Endothelial cell of umbilical vein (primary cell): ENCODE measurements at regions not wholly inside any gene's neighbourhood (a gene's known extent, or its start where the extent isn't known, plus 50 kb on each side); places are given as distances from the start of the nearest gene placed in this dataset.

Experiments
- BruUV-seq: library from RNA; stranded (reverse); fragments of 400-500 nt; replicated peaks from 2 replicates; lab custom pipeline; 2021; lab: Mats Ljungman, UMichigan
- CTCF ChIA-PET: fragments of 300-600, 350-600 bp; sonication (Branson Sonifier 250); formaldehyde crosslinking; loops from one replicate; lab custom pipeline; 2021; ENCODE audit warnings: antibody characterized with exemption, inconsistent platforms; lab: Charles Lee
- POLR2A ChIA-PET: fragments of 300-600, 350-600 bp; sonication (Branson Sonifier 250); formaldehyde crosslinking; loops from one replicate; lab custom pipeline; 2021; ENCODE audit warnings: antibody characterized with exemption, inconsistent platforms; lab: Charles Lee
- DNase-seq: peaks from one replicate; pipeline ENCODE4 v3.0.0-alpha.2; 2011; ENCODE audit warnings: low read depth, low spot score
- FAIRE-seq: peaks from 2 replicates; lab custom pipeline; 2011; peaks lifted over from hg19 to GRCh38; lab: Jason Lieb, UNC
- H2AFZ ChIP-seq: 2 replicates; pipeline ENCODE4 v1.6.0; 2012; ENCODE audit warnings: low read depth, low read length, control low read depth, inconsistent platforms
- H3K27ac ChIP-seq: 2 replicates; pipeline ENCODE4 v1.5.1; 2011; ENCODE audit warnings: low read depth, mild to moderate bottlenecking, control low read depth, low read length, moderate library complexity; ENCODE audit not compliant: insufficient read depth
- H3K27me3 ChIP-seq, 2 experiments: 2 replicates each; pipeline versions ENCODE4 v1.6.0 to v1.6.1; 2011; ENCODE audit warnings: low read length in 2 of 2, mixed read lengths in 1 of 2; ENCODE audit not compliant: control insufficient read depth in 2 of 2, insufficient read depth in 2 of 2
- H3K36me3 ChIP-seq, 2 experiments: 2 replicates in 1 of 2; 3 replicates in 1 of 2; pipeline ENCODE4 v1.5.1; 2011; ENCODE audit warnings: low read length in 2 of 2, mild to moderate bottlenecking in 1 of 2, moderate library complexity in 1 of 2; ENCODE audit not compliant: control insufficient read depth in 2 of 2, insufficient read depth in 2 of 2; ENCODE audit errors: extremely low read depth in 1 of 2
- H3K4me1 ChIP-seq: 3 replicates; pipeline ENCODE4 v1.5.1; 2011; ENCODE audit warnings: mild to moderate bottlenecking, low read length; ENCODE audit not compliant: control insufficient read depth, insufficient read depth; ENCODE audit errors: extremely low read depth
- H3K4me2 ChIP-seq: 2 replicates; pipeline ENCODE4 v1.6.1; 2011; ENCODE audit warnings: low read length, control low read depth, mixed read lengths; ENCODE audit not compliant: insufficient read depth
- H3K4me3 ChIP-seq, 3 experiments: fragments of 200-600 bp in 1 of 3; sonication (generic), shearing (Covaris generic) in 1 of 3; replicated peaks in 1 of 3; 2 replicates each; pipeline ENCODE4 v1.5.1; 2011 to 2016; ENCODE audit warnings: control low read depth in 3 of 3, low read length in 3 of 3, mild to moderate bottlenecking in 2 of 3, inconsistent platforms in 1 of 3, low read depth in 1 of 3, moderate library complexity in 1 of 3; ENCODE audit not compliant: insufficient read depth in 1 of 3
- H3K79me2 ChIP-seq: 2 replicates; pipeline ENCODE4 v1.6.0; 2012; ENCODE audit warnings: low read length, inconsistent platforms; ENCODE audit not compliant: control insufficient read depth, insufficient read depth
- H3K9ac ChIP-seq: replicated peaks from 2 replicates; pipeline ENCODE3; 2011; ENCODE audit warnings: low read length, control low read depth; ENCODE audit not compliant: insufficient read depth; ENCODE audit errors: extremely low read depth
- H3K9me1 ChIP-seq: replicated peaks from 3 replicates; pipeline ENCODE4 v1.6.0; 2011; ENCODE audit warnings: mild to moderate bottlenecking, low read length; ENCODE audit not compliant: control insufficient read depth, insufficient read depth; ENCODE audit errors: extremely low read depth
- H3K9me3 ChIP-seq: replicated peaks from 2 replicates; pipeline ENCODE4 v1.5.1; 2012; ENCODE audit warnings: low read length, inconsistent platforms; ENCODE audit not compliant: control insufficient read depth, insufficient read depth
- H4K20me1 ChIP-seq: replicated peaks from 2 replicates; pipeline ENCODE3; 2011; ENCODE audit warnings: mild to moderate bottlenecking, low read length; ENCODE audit not compliant: control insufficient read depth, insufficient read depth; ENCODE audit errors: extremely low read depth
- EZH2 ChIP-seq: IDR thresholded peaks from 2 replicates; pipeline ENCODE4 v1.6.1; 2012; ENCODE audit warnings: borderline replicate concordance, low read depth, mild to moderate bottlenecking, moderate library complexity, low read length, inconsistent platforms; ENCODE audit not compliant: severe bottlenecking
- FOS ChIP-seq: IDR thresholded peaks from 2 replicates; pipeline ENCODE4 v1.6.1; 2011; ENCODE audit warnings: mild to moderate bottlenecking, low read length, moderate library complexity, borderline replicate concordance; ENCODE audit not compliant: insufficient read depth
- GATA2 ChIP-seq: IDR thresholded peaks from 2 replicates; pipeline ENCODE4 v1.7.0; 2011; ENCODE audit warnings: low read depth, mild to moderate bottlenecking, moderate library complexity, mixed read lengths, low read length; ENCODE audit not compliant: insufficient read length, insufficient read depth
- JUN ChIP-seq: IDR thresholded peaks from 2 replicates; pipeline ENCODE4 v1.6.1; 2011; ENCODE audit warnings: borderline replicate concordance, low read depth; ENCODE audit not compliant: insufficient read length, insufficient read depth
- MAX ChIP-seq: IDR thresholded peaks from 2 replicates; pipeline ENCODE4 v1.6.1; 2011; ENCODE audit not compliant: insufficient read depth, insufficient read length
- MYC ChIP-seq: IDR thresholded peaks from one replicate; pipeline ENCODE4 v1.6.1; 2011; ENCODE audit warnings: mild to moderate bottlenecking, low read depth, low read length
- POLR2A ChIP-seq: IDR thresholded peaks from 2 replicates; pipeline ENCODE4 v1.6.1; 2012; ENCODE audit warnings: low read depth, mild to moderate bottlenecking, control low read depth, low read length
- POLR2AphosphoS5 ChIP-seq: IDR thresholded peaks from 2 replicates; pipeline ENCODE4 v1.6.1; 2012; ENCODE audit warnings: low read depth, mild to moderate bottlenecking, control low read depth, low read length, moderate library complexity; ENCODE audit not compliant: insufficient read depth
- dilution Hi-C: fragments of 300-500 bp; cut with MboI; formaldehyde crosslinking; loops from one replicate; pipeline ENCODE4 v1.15.0; 2019; ENCODE audit warnings: low sequenced_read_pairs; ENCODE audit not compliant: extremely low pct_ligation_motif_present
- intact Hi-C: fragments of 100-400 bp; cut with micrococcal nuclease; formaldehyde crosslinking; loops from one replicate; pipeline ENCODE4 v1.10.0; 2022
- TF ChIP-seq, protein P1 (sequence below), 2 donors: IDR thresholded peaks; 1 replicate in 1 of 2; 2 replicates in 1 of 2; pipeline ENCODE4 v1.5.1; 2011; ENCODE audit warnings: low read length in 2 of 2, mild to moderate bottlenecking in 2 of 2, moderate library complexity in 2 of 2, control low read depth in 1 of 2, inconsistent platforms in 1 of 2, low read depth in 1 of 2; ENCODE audit not compliant: insufficient read depth in 1 of 2; ENCODE audit errors: extremely low read depth in 1 of 2

DNA sequence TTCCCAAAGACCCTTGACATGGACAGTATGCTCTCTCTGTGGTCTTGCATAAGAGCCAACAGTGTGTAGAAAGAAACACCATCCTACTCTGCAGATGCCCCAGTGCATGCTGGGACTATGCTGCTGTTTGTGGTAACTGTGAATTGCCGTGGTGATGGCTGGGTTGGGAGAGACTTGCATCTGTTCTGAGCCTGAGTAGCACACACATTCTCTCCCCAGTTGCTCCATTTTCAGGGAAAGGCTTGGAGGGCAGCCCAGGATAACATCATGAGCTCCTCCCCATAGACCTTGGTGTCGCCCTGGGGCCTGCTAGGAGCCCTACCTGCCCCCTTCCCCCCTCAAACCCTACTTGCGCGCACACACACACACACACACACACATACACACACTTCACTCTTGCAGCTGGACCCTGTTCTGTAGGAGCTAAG lies 120.9 kb upstream of the IPO9 start:
- H3K27ac ChIP-seq = no peak overlapping the region
- H3K4me3 ChIP-seq = no peak overlapping the region
- no peaks in the 10 kb centered on the region for H4K20me1 ChIP-seq
- CTCF ChIA-PET = interaction anchor here (1.2 to 20.5 kb wide), 7 partner anchors 15 to 148 kb away, joined by 4 to 970 read pairs (median 13); no protein-coding TSS in a partner anchor
- no peaks in the 10 kb centered on the region for H3K9me1 ChIP-seq
- peak; percentile 40 for FAIRE-seq
- no peak for TF ChIP-seq EZH2
- no peak for TF ChIP-seq JUN
- TF ChIP-seq FOS = no peak
- TF ChIP-seq POLR2AphosphoS5 = no peak
- TF ChIP-seq MAX = no peak
- no peak for TF ChIP-seq GATA2
- no peak for TF ChIP-seq MYC
- no peak for TF ChIP-seq POLR2A
- TF ChIP-seq, protein P1, sequence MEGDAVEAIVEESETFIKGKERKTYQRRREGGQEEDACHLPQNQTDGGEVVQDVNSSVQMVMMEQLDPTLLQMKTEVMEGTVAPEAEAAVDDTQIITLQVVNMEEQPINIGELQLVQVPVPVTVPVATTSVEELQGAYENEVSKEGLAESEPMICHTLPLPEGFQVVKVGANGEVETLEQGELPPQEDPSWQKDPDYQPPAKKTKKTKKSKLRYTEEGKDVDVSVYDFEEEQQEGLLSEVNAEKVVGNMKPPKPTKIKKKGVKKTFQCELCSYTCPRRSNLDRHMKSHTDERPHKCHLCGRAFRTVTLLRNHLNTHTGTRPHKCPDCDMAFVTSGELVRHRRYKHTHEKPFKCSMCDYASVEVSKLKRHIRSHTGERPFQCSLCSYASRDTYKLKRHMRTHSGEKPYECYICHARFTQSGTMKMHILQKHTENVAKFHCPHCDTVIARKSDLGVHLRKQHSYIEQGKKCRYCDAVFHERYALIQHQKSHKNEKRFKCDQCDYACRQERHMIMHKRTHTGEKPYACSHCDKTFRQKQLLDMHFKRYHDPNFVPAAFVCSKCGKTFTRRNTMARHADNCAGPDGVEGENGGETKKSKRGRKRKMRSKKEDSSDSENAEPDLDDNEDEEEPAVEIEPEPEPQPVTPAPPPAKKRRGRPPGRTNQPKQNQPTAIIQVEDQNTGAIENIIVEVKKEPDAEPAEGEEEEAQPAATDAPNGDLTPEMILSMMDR (IDR thresholded peaks at IDR 0.05; ENCODE audit: extremely low read depth in 1 of 2, insufficient read depth in 1 of 2, low read depth in 1 of 2, low read length in 2 of 2) = no peak
- H3K27me3 ChIP-seq = no peaks in the 10 kb centered on the region
- dilution Hi-C loops (loop anchor here (25.0 kb wide), 1 partner anchor 146 kb away; no protein-coding TSS in a partner anchor), intact Hi-C loops (no loop called here)
- BruUV-seq = no TSS peak
- POLR2A ChIA-PET = interaction anchor here (0.6 kb wide), 1 partner anchor 11 kb away, joined by 3 read pairs; no protein-coding TSS in a partner anchor
- H3K9ac ChIP-seq = no peak overlapping the region
- no peaks in the 10 kb centered on the region for H3K9me3 ChIP-seq
- no peak for DNase-seq
- H3K4me2 ChIP-seq = no peak overlapping the region
- peaks cover 21% of the 10 kb centered on the region for H3K4me1 ChIP-seq
- H2AFZ ChIP-seq = no peak overlapping the region
- peaks cover 0 to 2% of the 10 kb centered on the region in 2 experiments for H3K36me3 ChIP-seq
- peaks cover 31% of the 10 kb centered on the region for H3K79me2 ChIP-seq
